WTC11 (cell line): ENCODE measurements at regions not wholly inside any gene's neighbourhood (a gene's known extent, or its start where the extent isn't known, plus 50 kb on each side); places are given as distances from the start of the nearest gene placed in this dataset.

Experiments
- ATAC-seq: fragments of 200-7000 bp; cut with Tn5 transposase; 2 replicates; pipeline ENCODE4 v1.10.0; 2021; ENCODE audit warnings: mild to moderate bottlenecking, moderate library complexity
- CTCF ChIA-PET: fragments of 300-600 bp; sonication (Branson Sonifier 250); formaldehyde crosslinking; loops from one replicate; lab custom pipeline; 2021; ENCODE audit warnings: antibody characterized with exemption; lab: Charles Lee
- POLR2A ChIA-PET: fragments of 350-600 bp; sonication (Branson Sonifier 250); formaldehyde crosslinking; loops from one replicate; lab custom pipeline; 2021; ENCODE audit warnings: antibody characterized with exemption; lab: Charles Lee
- DNase-seq: peaks from one replicate; pipeline ENCODE4 v3.0.0; 2021; ENCODE audit warnings: low spot score
- H3K27ac Mint-ChIP-seq: 2 replicates; pipeline ENCODE4 v1.8.0; 2021; ENCODE audit warnings: mixed read lengths
- H3K27me3 Mint-ChIP-seq: 2 replicates; pipeline ENCODE4 v1.8.0; 2021; ENCODE audit warnings: low read depth, mild to moderate bottlenecking, moderate library complexity, mixed read lengths
- H3K36me3 Mint-ChIP-seq: 2 replicates; pipeline ENCODE4 v1.8.0; 2021; ENCODE audit warnings: mixed read lengths
- H3K4me1 Mint-ChIP-seq: 2 replicates; pipeline ENCODE4 v1.8.0; 2022; ENCODE audit warnings: mixed read lengths
- H3K4me3 Mint-ChIP-seq: 2 replicates; pipeline ENCODE4 v1.8.0; 2021; ENCODE audit warnings: mild to moderate bottlenecking, moderate library complexity, mixed read lengths
- H3K9me3 Mint-ChIP-seq: 2 replicates; pipeline ENCODE4 v1.8.0; 2021; ENCODE audit warnings: mixed read lengths
- ATF2 ChIP-seq: sonication (generic); formaldehyde crosslinking; IDR thresholded peaks from 2 replicates; pipeline ENCODE4 v1.8.1; 2022; ENCODE audit warnings: low read depth, missing genetic modification reagents, borderline replicate concordance
- HMGXB4 ChIP-seq: sonication (generic); formaldehyde crosslinking; IDR thresholded peaks from 2 replicates; pipeline ENCODE4 v1.8.1; 2023; ENCODE audit warnings: mild to moderate bottlenecking, moderate library complexity, missing genetic modification reagents
- JUN ChIP-seq: sonication (generic); formaldehyde crosslinking; IDR thresholded peaks from 2 replicates; pipeline ENCODE4 v1.8.0; 2023; ENCODE audit warnings: mild to moderate bottlenecking, missing genetic modification reagents
- KAT7 ChIP-seq: sonication (generic); formaldehyde crosslinking; IDR thresholded peaks from 2 replicates; pipeline ENCODE4 v1.8.1; 2023; ENCODE audit warnings: missing genetic modification reagents, mild to moderate bottlenecking, borderline replicate concordance
- MXD4 ChIP-seq: fragments of 250-450 bp; sonication (Bioruptor Pico); IDR thresholded peaks from 2 replicates; pipeline ENCODE4 v1.8.0; 2021; ENCODE audit warnings: mild to moderate bottlenecking, moderate library complexity, borderline replicate concordance
- NFYB ChIP-seq: sonication (generic); formaldehyde crosslinking; conservative IDR thresholded peaks from 2 replicates; pipeline ENCODE4 v1.8.0; 2022; ENCODE audit warnings: low read depth, missing genetic modification reagents
- NR2C2 ChIP-seq: sonication (generic); formaldehyde crosslinking; IDR thresholded peaks from 2 replicates; pipeline ENCODE4 v1.8.0; 2022; ENCODE audit warnings: mild to moderate bottlenecking, missing genetic modification reagents
- NR3C1 ChIP-seq: sonication (generic); formaldehyde crosslinking; conservative IDR thresholded peaks from 2 replicates; pipeline ENCODE4 v1.8.1; 2023; ENCODE audit warnings: low read depth, mild to moderate bottlenecking, missing genetic modification reagents
- OVOL2 ChIP-seq: fragments of 250-450 bp; sonication (Bioruptor Pico); IDR thresholded peaks from 2 replicates; pipeline ENCODE4 v1.9.0; 2021; ENCODE audit warnings: mild to moderate bottlenecking, borderline replicate concordance
- PREB ChIP-seq: sonication (generic); formaldehyde crosslinking; IDR thresholded peaks from 2 replicates; pipeline ENCODE4 v1.8.1; 2022; ENCODE audit warnings: mild to moderate bottlenecking, missing genetic modification reagents, moderate library complexity, borderline replicate concordance
- RELA ChIP-seq: sonication (generic); formaldehyde crosslinking; IDR thresholded peaks from 2 replicates; pipeline ENCODE4 v1.8.1; 2022; ENCODE audit warnings: missing genetic modification reagents, mild to moderate bottlenecking, borderline replicate concordance
- SOX15 ChIP-seq: fragments of 250-450 bp; sonication (Bioruptor Pico); IDR thresholded peaks from 2 replicates; pipeline ENCODE4 v1.9.0; 2021; ENCODE audit warnings: mild to moderate bottlenecking
- TEAD1 ChIP-seq: sonication (generic); formaldehyde crosslinking; IDR thresholded peaks from 2 replicates; pipeline ENCODE4 v1.8.0; 2022; ENCODE audit warnings: mild to moderate bottlenecking, missing genetic modification reagents
- ZBTB21 ChIP-seq: sonication (generic); formaldehyde crosslinking; IDR thresholded peaks from 2 replicates; pipeline ENCODE4 v1.8.1; 2023; ENCODE audit warnings: mild to moderate bottlenecking, missing genetic modification reagents, borderline replicate concordance
- ZNF232 ChIP-seq: sonication (generic); formaldehyde crosslinking; IDR thresholded peaks from 2 replicates; pipeline ENCODE4 v1.8.0; 2022; ENCODE audit warnings: mild to moderate bottlenecking, missing genetic modification reagents
- ZNF263 ChIP-seq: sonication (generic); formaldehyde crosslinking; IDR thresholded peaks from 2 replicates; pipeline ENCODE4 v1.8.1; 2022; ENCODE audit warnings: low read depth, mild to moderate bottlenecking, moderate library complexity, missing genetic modification reagents
- ZNF416 ChIP-seq: fragments of 250-450 bp; sonication (Bioruptor Pico); IDR thresholded peaks from 2 replicates; pipeline ENCODE4 v1.9.0; 2021; ENCODE audit warnings: mild to moderate bottlenecking, inconsistent platforms
- TF ChIP-seq, protein P1 (sequence below): fragments of 250-450 bp; sonication (Bioruptor Pico); conservative IDR thresholded peaks from 2 replicates; pipeline ENCODE4 v1.9.0; 2021; ENCODE audit warnings: mild to moderate bottlenecking
- TF ChIP-seq, protein P2 (sequence below): sonication (generic); formaldehyde crosslinking; IDR thresholded peaks from 2 replicates; pipeline ENCODE4 v1.8.0; 2022; ENCODE audit warnings: mild to moderate bottlenecking, missing genetic modification reagents
- TF ChIP-seq, protein P3 (sequence below): fragments of 200-600 bp; IDR thresholded peaks from 2 replicates; pipeline ENCODE4 v1.8.0; 2022; ENCODE audit warnings: antibody characterized with exemption
- TF ChIP-seq, protein P4 (sequence below): sonication (generic); formaldehyde crosslinking; conservative IDR thresholded peaks from 2 replicates; pipeline ENCODE4 v1.8.1; 2022; ENCODE audit warnings: mild to moderate bottlenecking, missing genetic modification reagents
- TF ChIP-seq, protein P5 (sequence below): sonication (generic); formaldehyde crosslinking; IDR thresholded peaks from 2 replicates; pipeline ENCODE4 v1.8.0; 2022; ENCODE audit warnings: mild to moderate bottlenecking, missing genetic modification reagents
- TF ChIP-seq, protein P6 (sequence below): sonication (generic); formaldehyde crosslinking; IDR thresholded peaks from 2 replicates; pipeline ENCODE4 v1.8.1; 2022; ENCODE audit warnings: missing genetic modification reagents, borderline replicate concordance

DNA sequence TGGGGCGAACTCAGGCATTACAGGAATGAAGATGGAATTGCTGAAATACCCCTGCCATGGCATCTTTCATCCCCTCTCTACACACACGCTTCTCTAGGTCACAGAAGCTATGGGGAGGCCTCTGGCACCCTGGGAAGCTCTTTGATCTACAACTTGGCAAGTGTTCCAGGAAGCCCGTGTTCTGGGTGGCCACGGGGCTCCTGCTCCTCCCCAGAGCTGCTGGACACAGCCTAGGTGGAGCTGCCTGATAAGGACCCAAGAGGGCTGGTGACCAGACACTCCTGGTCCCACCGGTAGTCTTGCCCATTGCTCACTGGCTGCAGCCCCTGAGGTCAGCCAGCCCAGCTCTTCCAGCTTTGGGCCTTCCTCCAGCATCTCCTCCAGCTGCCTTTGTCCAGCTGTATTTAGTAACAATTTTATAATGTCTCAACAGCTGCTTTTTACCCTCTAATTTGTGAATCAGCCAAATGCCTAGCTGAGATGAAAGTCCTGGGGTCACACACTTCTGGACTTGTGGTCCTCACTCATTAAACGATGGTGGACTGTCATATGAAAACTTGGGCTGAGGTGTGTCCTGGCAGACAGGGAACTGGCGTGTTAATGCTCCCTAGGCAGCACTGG is 72.8 kb upstream of the SPATA13 start:
- Mint-ChIP-seq H3K27ac (no peak overlapping the region), H3K27me3 (no peaks in the 10 kb centered on the region), H3K36me3 (no peaks in the 10 kb centered on the region), H3K4me1 (peaks cover 22% of the 10 kb centered on the region), H3K4me3 (no peak overlapping the region), H3K9me3 (no peaks in the 10 kb centered on the region)
- CTCF ChIA-PET: no interaction called here
- no peak for ATAC-seq
- no peak for DNase-seq
- TF ChIP-seq RELA (no peak), OVOL2 (CRISPR knock-in tag) (no peak), ATF2 (no peak), ZNF416 (CRISPR knock-in tag) (no peak), HMGXB4 (CRISPR knock-in tag) (no peak), ZNF232 (CRISPR knock-in tag) (no peak), ZBTB21 (CRISPR knock-in tag) (no peak), SOX15 (CRISPR knock-in tag) (no peak), KAT7 (CRISPR knock-in tag) (no peak)
- TF ChIP-seq, protein P1, sequence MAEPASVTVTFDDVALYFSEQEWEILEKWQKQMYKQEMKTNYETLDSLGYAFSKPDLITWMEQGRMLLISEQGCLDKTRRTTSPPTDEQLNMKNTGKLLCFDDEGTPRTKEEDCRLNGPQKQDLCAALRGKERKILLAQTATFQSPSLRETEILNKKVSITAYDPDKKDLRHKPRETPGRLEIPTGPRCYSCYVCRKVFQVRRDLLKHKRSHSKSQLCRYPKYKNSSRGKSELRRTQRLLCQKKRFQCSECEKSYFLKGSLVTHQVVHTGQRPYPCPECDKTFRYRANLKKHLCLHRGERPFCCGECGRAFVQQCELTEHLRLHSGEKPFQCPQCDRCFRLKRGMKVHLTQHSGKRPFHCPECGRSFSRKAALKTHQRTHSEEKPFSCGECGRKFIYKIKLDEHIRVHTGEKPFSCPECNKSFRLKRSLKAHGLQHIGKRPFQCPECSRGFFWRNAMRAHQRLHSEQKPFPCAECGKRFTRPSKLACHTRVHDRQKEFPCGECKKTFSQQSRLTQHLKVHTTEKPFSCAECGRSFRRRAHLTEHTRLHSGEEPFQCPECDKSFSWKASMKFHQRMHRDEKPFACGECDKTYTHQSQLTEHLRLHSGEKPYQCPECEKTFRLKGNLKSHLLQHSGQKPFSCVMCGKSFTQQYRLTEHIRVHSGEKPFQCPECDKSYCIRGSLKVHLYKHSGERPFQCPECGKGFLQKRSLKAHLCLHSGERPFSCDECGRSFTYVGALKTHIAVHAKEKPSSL (CRISPR knock-in tag): no peak
- TF ChIP-seq, protein P2, sequence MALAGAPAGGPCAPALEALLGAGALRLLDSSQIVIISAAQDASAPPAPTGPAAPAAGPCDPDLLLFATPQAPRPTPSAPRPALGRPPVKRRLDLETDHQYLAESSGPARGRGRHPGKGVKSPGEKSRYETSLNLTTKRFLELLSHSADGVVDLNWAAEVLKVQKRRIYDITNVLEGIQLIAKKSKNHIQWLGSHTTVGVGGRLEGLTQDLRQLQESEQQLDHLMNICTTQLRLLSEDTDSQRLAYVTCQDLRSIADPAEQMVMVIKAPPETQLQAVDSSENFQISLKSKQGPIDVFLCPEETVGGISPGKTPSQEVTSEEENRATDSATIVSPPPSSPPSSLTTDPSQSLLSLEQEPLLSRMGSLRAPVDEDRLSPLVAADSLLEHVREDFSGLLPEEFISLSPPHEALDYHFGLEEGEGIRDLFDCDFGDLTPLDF (CRISPR knock-in tag): no peak
- POLR2A ChIA-PET: no interaction called here

GRCh38 chr13:24090049-24090448 is 70.5 kb upstream of the SPATA13 start:
- Mint-ChIP-seq H3K36me3 (no peaks in the 10 kb centered on the region), H3K27ac (no peak overlapping the region), H3K9me3 (no peaks in the 10 kb centered on the region), H3K4me1 (peaks cover 11% of the 10 kb centered on the region), H3K27me3 (no peaks in the 10 kb centered on the region), H3K4me3 (no peak overlapping the region)
- DNase-seq: no peak
- POLR2A ChIA-PET: interaction anchor here (0.7 kb wide), 1 partner anchor 13 kb away, joined by 3 read pairs; no protein-coding TSS in a partner anchor
- no peak for ATAC-seq
- CTCF ChIA-PET: no interaction called here
- TF ChIP-seq OVOL2 (CRISPR knock-in tag) (no peak), MXD4 (CRISPR knock-in tag) (no peak), ZBTB21 (CRISPR knock-in tag) (no peak), JUN (CRISPR knock-in tag) (no peak), PREB (CRISPR knock-in tag) (no peak), TEAD1 (no peak), NFYB (CRISPR knock-in tag) (no peak), NR2C2 (CRISPR knock-in tag) (no peak), NR3C1 (CRISPR knock-in tag) (no peak), ZNF263 (CRISPR knock-in tag) (no peak)
- TF ChIP-seq, protein P3, sequence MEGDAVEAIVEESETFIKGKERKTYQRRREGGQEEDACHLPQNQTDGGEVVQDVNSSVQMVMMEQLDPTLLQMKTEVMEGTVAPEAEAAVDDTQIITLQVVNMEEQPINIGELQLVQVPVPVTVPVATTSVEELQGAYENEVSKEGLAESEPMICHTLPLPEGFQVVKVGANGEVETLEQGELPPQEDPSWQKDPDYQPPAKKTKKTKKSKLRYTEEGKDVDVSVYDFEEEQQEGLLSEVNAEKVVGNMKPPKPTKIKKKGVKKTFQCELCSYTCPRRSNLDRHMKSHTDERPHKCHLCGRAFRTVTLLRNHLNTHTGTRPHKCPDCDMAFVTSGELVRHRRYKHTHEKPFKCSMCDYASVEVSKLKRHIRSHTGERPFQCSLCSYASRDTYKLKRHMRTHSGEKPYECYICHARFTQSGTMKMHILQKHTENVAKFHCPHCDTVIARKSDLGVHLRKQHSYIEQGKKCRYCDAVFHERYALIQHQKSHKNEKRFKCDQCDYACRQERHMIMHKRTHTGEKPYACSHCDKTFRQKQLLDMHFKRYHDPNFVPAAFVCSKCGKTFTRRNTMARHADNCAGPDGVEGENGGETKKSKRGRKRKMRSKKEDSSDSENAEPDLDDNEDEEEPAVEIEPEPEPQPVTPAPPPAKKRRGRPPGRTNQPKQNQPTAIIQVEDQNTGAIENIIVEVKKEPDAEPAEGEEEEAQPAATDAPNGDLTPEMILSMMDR: no peak
- TF ChIP-seq, protein P4, sequence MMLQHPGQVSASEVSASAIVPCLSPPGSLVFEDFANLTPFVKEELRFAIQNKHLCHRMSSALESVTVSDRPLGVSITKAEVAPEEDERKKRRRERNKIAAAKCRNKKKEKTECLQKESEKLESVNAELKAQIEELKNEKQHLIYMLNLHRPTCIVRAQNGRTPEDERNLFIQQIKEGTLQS (CRISPR knock-in tag): no peak
- TF ChIP-seq, protein P5, sequence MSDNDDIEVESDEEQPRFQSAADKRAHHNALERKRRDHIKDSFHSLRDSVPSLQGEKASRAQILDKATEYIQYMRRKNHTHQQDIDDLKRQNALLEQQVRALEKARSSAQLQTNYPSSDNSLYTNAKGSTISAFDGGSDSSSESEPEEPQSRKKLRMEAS: no peak
- TF ChIP-seq, protein P6, sequence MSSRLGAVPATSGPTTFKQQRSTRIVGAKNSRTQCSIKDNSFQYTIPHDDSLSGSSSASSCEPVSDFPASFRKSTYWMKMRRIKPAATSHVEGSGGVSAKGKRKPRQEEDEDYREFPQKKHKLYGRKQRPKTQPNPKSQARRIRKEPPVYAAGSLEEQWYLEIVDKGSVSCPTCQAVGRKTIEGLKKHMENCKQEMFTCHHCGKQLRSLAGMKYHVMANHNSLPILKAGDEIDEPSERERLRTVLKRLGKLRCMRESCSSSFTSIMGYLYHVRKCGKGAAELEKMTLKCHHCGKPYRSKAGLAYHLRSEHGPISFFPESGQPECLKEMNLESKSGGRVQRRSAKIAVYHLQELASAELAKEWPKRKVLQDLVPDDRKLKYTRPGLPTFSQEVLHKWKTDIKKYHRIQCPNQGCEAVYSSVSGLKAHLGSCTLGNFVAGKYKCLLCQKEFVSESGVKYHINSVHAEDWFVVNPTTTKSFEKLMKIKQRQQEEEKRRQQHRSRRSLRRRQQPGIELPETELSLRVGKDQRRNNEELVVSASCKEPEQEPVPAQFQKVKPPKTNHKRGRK (CRISPR knock-in tag): no peak
